ENCODE measurements at regions not wholly inside any gene's neighbourhood (a gene's known extent, or its start where the extent isn't known, plus 50 kb on each side); places are given as distances from the start of the nearest gene placed in this dataset.

GRCh38 chr5:76016258-76016657, 66.9 kb upstream of the SV2C start:
- no peak for DNase-seq (ENCODE audit: low spot score)
- in situ Hi-C loops (cut with MboI; ENCODE audit: low pct_unique_long_range_greater_than_20kb, low sequenced_read_pairs, unreplicated experiment), result no loop called here
- TF ChIP-seq, protein P1, sequence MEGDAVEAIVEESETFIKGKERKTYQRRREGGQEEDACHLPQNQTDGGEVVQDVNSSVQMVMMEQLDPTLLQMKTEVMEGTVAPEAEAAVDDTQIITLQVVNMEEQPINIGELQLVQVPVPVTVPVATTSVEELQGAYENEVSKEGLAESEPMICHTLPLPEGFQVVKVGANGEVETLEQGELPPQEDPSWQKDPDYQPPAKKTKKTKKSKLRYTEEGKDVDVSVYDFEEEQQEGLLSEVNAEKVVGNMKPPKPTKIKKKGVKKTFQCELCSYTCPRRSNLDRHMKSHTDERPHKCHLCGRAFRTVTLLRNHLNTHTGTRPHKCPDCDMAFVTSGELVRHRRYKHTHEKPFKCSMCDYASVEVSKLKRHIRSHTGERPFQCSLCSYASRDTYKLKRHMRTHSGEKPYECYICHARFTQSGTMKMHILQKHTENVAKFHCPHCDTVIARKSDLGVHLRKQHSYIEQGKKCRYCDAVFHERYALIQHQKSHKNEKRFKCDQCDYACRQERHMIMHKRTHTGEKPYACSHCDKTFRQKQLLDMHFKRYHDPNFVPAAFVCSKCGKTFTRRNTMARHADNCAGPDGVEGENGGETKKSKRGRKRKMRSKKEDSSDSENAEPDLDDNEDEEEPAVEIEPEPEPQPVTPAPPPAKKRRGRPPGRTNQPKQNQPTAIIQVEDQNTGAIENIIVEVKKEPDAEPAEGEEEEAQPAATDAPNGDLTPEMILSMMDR (IDR thresholded peaks at IDR 0.05; ENCODE audit: extremely low read depth, insufficient read depth, missing control alignments), result peak; percentile 21

- in situ Hi-C loops (cut with MboI; ENCODE audit: low pct_unique_long_range_greater_than_20kb, low sequenced_read_pairs, unreplicated experiment), result no loop called here
- TF ChIP-seq, protein P1 (IDR thresholded peaks at IDR 0.05; ENCODE audit: extremely low read depth, insufficient read depth, missing control alignments), result no peak
- no peak for DNase-seq (ENCODE audit: low spot score)
Observed at GRCh38 chr5:76014005-76014404, 69.2 kb upstream of the SV2C start.

DNA sequence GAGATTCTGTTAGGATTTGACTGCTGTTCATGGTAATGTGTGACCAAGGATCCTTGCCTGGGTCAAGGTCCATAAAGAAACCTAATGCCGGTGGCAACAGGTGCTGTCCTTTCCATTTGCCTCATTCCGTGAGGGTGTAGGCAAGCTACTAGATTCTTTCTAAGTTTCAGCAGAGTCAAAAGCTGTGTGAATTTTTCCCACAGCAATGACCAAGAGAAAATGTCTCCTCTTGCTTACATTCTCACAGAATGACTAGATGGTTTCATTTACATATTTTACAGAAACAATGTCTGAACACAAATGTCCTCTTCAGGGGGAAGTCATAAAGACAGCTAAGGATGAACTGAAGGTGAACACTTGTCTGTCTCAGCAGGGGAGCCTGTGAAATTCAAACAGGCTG, 75.3 kb upstream of the SV2C start:
- in situ Hi-C loops (cut with MboI; ENCODE audit: low pct_unique_long_range_greater_than_20kb, low sequenced_read_pairs, unreplicated experiment), result no loop called here
- DNase-seq (ENCODE audit: low spot score), result peak; percentile 24

DNA sequence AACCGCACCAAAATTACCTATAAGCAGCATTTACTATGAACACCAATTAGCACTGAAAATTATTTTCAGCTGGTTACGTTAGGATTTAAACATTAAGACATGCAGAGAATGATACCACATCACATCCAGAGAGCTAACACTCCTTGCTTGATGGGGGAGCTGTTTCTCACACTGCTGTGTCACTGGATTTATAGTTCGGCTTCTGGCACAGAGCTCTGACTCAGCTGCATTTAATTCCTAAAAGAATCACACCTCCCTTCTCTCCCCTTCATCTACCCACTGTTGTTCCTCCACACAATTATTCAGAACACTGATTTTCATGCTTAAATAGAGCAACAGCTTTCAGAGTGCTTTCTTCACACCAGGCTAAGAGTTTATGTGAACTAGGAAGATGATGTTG, 82.6 kb upstream of the SV2C start:
- in situ Hi-C loops (cut with MboI; ENCODE audit: low pct_unique_long_range_greater_than_20kb, low sequenced_read_pairs, unreplicated experiment), result no loop called here
- no peak for DNase-seq (ENCODE audit: low spot score)
- TF ChIP-seq, protein P1 (IDR thresholded peaks at IDR 0.05; ENCODE audit: extremely low read depth, insufficient read depth, missing control alignments), result no peak

More for the DNA sequence above, 75.3 kb upstream of the SV2C start:
- TF ChIP-seq, protein P1 (IDR thresholded peaks at IDR 0.05; ENCODE audit: extremely low read depth, insufficient read depth, missing control alignments), result no peak

GRCh38 chr5:75993643-75994520, 89.3 kb upstream of the SV2C start:
- TF ChIP-seq, protein P1 (IDR thresholded peaks at IDR 0.05; ENCODE audit: extremely low read depth, insufficient read depth, missing control alignments), result no peak
- DNase-seq (ENCODE audit: low spot score), result no peak
- in situ Hi-C loops (cut with MboI; ENCODE audit: low pct_unique_long_range_greater_than_20kb, low sequenced_read_pairs, unreplicated experiment), result no loop called here

DNA sequence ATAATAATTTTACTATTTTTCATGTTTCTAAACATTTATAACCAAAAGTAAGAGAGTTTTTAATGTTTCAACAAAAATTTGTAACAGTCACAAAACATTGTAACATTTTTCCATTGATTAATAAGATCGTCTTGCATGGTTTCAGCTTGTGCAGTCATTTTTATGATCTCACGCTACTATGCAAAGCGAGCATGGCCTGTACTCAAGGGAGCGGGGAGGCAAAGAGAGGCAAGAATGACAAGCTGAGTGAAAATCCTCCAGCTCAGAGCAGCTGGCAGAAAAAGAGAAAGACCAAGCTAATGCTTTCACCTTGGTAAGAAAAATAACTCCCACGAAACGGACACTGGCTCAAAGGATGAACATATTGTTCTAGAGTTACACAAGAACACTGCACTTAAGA, 90.0 kb upstream of the SV2C start:
- TF ChIP-seq, protein P1 (IDR thresholded peaks at IDR 0.05; ENCODE audit: extremely low read depth, insufficient read depth, missing control alignments), result no peak
- in situ Hi-C loops (cut with MboI; ENCODE audit: low pct_unique_long_range_greater_than_20kb, low sequenced_read_pairs, unreplicated experiment), result no loop called here
- peak; percentile 14 for DNase-seq (ENCODE audit: low spot score)
